Thoracic aorta (tissue), 2 donors: ENCODE measurements at regions not wholly inside any gene's neighbourhood (a gene's known extent, or its start where the extent isn't known, plus 50 kb on each side); places are given as distances from the start of the nearest gene placed in this dataset.
"Not testable (repeated sequence)": the region's sequence is repeated elsewhere in the genome, so short reads cannot be mapped to it uniquely, and the experiment has no call there.

Experiments
- ATAC-seq: fragments of 150-250 bp; one replicate; pipeline ENCODE4 v1.8.0; 2017; ENCODE audit warnings: low read depth; ENCODE audit not compliant: insufficient number of reproducible peaks, low FRiP score
- DNase-seq: peaks from one replicate; pipeline ENCODE4 v3.0.0-alpha.2; 2020; ENCODE audit warnings: low spot score
- H3K27ac ChIP-seq, 2 donors: fragments of 200-600 bp; sonication (generic); 1 replicate in 1 of 2; 2 replicates in 1 of 2; pipeline ENCODE4 v1.5.1; 2016; ENCODE audit warnings: mild to moderate bottlenecking in 2 of 2, moderate library complexity in 2 of 2
- H3K27me3 ChIP-seq: fragments of 200-600 bp; sonication (generic); replicated peaks from 2 replicates; pipeline ENCODE4 v1.6.0; 2016; ENCODE audit warnings: mild to moderate bottlenecking; ENCODE audit not compliant: insufficient read depth
- H3K36me3 ChIP-seq: fragments of 200-600 bp; sonication (generic); one replicate; pipeline ENCODE4 v1.5.1; 2016
- H3K4me1 ChIP-seq, 2 donors: fragments of 200-600 bp; sonication (generic); 1 replicate in 1 of 2; 2 replicates in 1 of 2; pipeline versions ENCODE4 v1.5.1 to v1.6.0; 2016; ENCODE audit warnings: low read depth in 2 of 2, mild to moderate bottlenecking in 1 of 2; ENCODE audit not compliant: control insufficient read depth in 1 of 2
- H3K4me3 ChIP-seq: fragments of 200-600 bp; sonication (generic); 2 replicates; pipeline ENCODE4 v1.5.1; 2016; ENCODE audit warnings: mild to moderate bottlenecking
- H3K9me3 ChIP-seq: fragments of 200-600 bp; sonication (generic); 2 replicates; pipeline ENCODE4 v1.5.1; 2016
- TF ChIP-seq, protein P1 (sequence below): fragments of 200-600 bp; sonication (generic); IDR thresholded peaks from one replicate; pipeline ENCODE4 v1.5.1; 2019; ENCODE audit warnings: antibody characterized with exemption

DNA sequence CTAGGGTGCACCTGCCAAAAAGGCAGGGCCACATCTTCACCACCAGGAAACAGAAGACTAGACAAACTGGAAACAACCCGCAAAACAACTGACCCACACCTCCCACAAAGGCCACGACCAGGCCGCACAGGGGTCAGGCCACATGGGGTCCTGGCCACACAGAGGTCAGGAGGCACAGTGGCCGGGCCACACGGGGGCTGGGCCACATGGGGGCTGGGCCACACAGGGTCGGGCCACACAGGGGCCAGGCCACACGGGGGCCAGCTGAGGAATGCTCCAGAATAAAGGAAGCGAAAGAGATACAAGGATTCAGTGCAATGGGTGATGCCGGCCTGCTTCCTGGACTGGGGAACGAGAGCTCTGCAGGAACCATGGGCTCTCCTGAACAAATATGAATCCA is 91.6 kb downstream of the OLFM1 start:
- Histone ChIP-seq H3K4me1 (no peaks in the 10 kb centered on the region), H3K27ac (no peak overlapping the region), H3K9me3 (no peaks in the 10 kb centered on the region), H3K4me3 (no peak overlapping the region), H3K36me3 (no peaks in the 10 kb centered on the region), H3K27me3 (no peaks in the 10 kb centered on the region)
- TF ChIP-seq, protein P1, sequence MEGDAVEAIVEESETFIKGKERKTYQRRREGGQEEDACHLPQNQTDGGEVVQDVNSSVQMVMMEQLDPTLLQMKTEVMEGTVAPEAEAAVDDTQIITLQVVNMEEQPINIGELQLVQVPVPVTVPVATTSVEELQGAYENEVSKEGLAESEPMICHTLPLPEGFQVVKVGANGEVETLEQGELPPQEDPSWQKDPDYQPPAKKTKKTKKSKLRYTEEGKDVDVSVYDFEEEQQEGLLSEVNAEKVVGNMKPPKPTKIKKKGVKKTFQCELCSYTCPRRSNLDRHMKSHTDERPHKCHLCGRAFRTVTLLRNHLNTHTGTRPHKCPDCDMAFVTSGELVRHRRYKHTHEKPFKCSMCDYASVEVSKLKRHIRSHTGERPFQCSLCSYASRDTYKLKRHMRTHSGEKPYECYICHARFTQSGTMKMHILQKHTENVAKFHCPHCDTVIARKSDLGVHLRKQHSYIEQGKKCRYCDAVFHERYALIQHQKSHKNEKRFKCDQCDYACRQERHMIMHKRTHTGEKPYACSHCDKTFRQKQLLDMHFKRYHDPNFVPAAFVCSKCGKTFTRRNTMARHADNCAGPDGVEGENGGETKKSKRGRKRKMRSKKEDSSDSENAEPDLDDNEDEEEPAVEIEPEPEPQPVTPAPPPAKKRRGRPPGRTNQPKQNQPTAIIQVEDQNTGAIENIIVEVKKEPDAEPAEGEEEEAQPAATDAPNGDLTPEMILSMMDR: no peak
- DNase-seq (no peak), ATAC-seq (no peak)

DNA sequence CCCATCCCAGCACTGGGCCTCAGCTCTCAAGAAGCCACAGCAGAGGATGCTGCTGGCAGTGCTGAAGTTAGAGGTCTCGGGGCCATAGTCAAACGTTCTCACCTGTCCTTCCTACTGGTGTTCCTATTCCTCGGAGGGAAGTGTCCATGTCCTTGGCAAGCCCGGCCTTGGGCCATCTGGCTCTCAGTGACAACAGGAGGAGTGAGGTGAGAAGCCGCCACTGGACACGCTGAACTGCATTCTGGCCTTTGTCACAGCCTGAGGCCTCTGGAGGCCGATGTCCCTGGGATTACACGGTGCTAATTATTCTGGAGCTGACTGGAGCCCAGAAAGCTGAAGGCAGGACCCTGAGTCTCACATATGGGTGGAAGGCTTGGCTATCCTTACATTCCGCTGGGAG is 92.5 kb downstream of the OLFM1 start:
- Histone ChIP-seq H3K27ac (no peak overlapping the region), H3K4me1 (no peaks in the 10 kb centered on the region), H3K4me3 (no peak overlapping the region), H3K36me3 (no peaks in the 10 kb centered on the region), H3K9me3 (no peaks in the 10 kb centered on the region), H3K27me3 (no peaks in the 10 kb centered on the region)
- DNase-seq (no peak), ATAC-seq (no peak)
- TF ChIP-seq, protein P1: no peak

DNA sequence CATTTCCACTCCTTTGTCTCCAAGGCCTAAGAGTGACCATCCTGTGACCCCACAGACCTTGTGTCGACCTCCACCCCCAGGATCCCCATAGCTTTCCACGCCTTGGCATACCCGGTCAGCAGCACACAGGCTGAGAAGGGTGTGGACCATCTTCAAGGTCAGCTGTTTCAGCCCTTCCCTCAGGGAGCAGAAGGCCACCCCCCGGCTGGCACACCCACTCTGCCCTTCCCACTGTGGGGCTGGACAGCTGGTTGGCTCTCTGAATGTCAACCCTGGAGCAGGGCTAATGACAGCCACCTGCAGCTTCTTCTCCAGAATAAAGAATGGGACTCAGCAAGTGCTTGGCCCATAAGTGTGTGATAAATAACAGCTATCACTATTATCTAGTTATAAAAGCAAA is 93.1 kb downstream of the OLFM1 start:
- TF ChIP-seq, protein P1: no peak
- no peaks in the 10 kb centered on the region for H3K27me3 ChIP-seq
- no peak overlapping the region for H3K4me3 ChIP-seq
- H3K9me3 ChIP-seq: no peaks in the 10 kb centered on the region
- H3K27ac ChIP-seq: no peak overlapping the region
- H3K4me1 ChIP-seq: no peaks in the 10 kb centered on the region
- DNase-seq: no peak
- no peaks in the 10 kb centered on the region for H3K36me3 ChIP-seq
- no peak for ATAC-seq

DNA sequence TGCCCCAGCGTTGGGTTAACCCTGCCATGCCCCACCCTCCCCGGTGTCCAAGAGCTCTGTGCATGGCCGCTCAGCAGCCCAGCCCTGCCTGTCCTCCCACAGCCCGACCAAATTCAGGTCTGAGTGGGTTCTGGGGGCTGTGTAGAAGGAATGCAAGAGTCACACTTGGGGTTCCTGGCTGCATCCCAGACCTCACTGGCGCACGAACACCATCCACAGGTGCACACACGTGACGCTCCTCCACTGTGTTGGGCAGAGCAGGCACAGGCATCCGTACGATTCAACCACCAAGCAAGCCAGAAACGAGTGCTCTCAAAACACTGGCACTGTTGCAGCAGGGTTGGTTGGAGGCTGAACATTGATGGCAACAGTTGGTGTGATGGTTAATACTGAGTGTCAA is 93.9 kb downstream of the OLFM1 start:
- Histone ChIP-seq H3K4me3 (no peak overlapping the region), H3K27me3 (no peaks in the 10 kb centered on the region), H3K4me1 (no peaks in the 10 kb centered on the region), H3K27ac (no peak overlapping the region), H3K9me3 (no peaks in the 10 kb centered on the region), H3K36me3 (no peaks in the 10 kb centered on the region)
- TF ChIP-seq, protein P1: no peak
- DNase-seq (no peak), ATAC-seq (no peak)

DNA sequence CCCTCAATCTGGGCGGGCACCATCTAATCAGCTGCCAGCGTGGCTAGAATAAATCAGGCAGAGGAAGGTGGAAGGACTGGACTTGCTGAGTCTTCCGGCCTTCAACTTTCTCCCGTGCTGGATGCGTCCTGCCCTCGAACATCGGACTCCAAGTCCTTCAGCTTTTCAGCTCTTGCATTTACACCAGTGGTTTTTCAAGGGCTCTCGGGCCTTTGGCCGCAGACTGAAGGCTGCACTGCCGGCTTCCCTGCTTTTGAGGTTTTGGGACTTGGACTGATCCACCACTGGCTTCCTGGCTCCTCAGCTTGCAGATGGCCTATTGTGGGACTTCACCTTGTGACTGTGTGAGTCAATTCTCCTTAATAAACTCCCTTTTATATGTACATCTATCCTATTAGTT is 94.4 kb downstream of the OLFM1 start:
- not testable (repeated sequence) for H3K27me3 ChIP-seq, H3K36me3 ChIP-seq, ATAC-seq, DNase-seq, H3K4me3 ChIP-seq, H3K27ac ChIP-seq, H3K4me1 ChIP-seq, H3K9me3 ChIP-seq

DNA sequence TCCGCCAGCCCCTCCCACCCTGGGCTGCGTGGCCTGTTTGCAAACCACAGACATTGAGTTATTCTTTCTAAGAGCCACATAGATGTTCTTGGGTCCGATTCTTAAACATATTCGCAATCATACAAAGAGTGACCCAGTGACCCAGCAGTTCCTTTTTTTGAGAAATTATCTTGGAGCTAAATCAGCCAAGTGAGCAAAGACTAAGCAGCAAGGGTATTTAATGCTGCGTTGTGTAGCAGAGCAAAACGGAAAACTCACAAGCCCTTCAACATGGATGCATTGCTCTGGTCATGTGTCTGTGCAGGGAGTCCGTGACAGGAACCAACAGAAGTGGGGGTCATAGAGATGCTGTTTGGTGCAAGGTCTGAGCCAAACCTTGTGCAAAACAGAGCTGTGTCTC is 95.6 kb downstream of the OLFM1 start:
- DNase-seq: no peak
- Histone ChIP-seq H3K4me1 (no peaks in the 10 kb centered on the region), H3K27ac (no peak overlapping the region), H3K27me3 (no peaks in the 10 kb centered on the region), H3K4me3 (no peak overlapping the region), H3K36me3 (no peaks in the 10 kb centered on the region), H3K9me3 (no peaks in the 10 kb centered on the region)
- TF ChIP-seq, protein P1: no peak
- no peak for ATAC-seq
